HCT116 (cell line): ENCODE measurements at regions not wholly inside any gene's neighbourhood (a gene's known extent, or its start where the extent isn't known, plus 50 kb on each side); places are given as distances from the start of the nearest gene placed in this dataset.

Source experiments
- CTCF ChIP-seq, 3 experiments: fragments of 200-600 bp in 1 of 3; sonication (generic) in 1 of 3; IDR thresholded peaks in 2 of 3; conservative IDR thresholded peaks in 1 of 3; 2 replicates each; pipeline ENCODE4 v1.5.1; 2012 to 2017; ENCODE audit warnings: low read depth in 2 of 3, low read length in 2 of 3, antibody characterized with exemption in 1 of 3, borderline replicate concordance in 1 of 3, control low read depth in 1 of 3, mild to moderate bottlenecking in 1 of 3, mixed read lengths in 1 of 3, mixed run types in 1 of 3, moderate library complexity in 1 of 3; ENCODE audit not compliant: insufficient read depth in 1 of 3
- EZH2 ChIP-seq: fragments of 200-600 bp; sonication (generic); IDR thresholded peaks from 2 replicates; pipeline ENCODE4 v1.6.1; 2017; ENCODE audit warnings: antibody characterized with exemption, mixed run types

- TF ChIP-seq CTCF (IDR thresholded peaks at IDR 0.05 in 2 of 3, conservative IDR thresholded peaks at IDR 0.05 in 1 of 3; ENCODE audit: borderline replicate concordance in 1 of 3, insufficient read depth in 1 of 3, low read depth in 2 of 3, low read length in 2 of 3) (no peak), EZH2 (no peak)
Measured at GRCh38 chr20:26163890-26164289, 467.2 kb upstream of the ZNF337 start.
